SU-DHL-6 (cell line): ENCODE measurements at regions not wholly inside any gene's neighbourhood (a gene's known extent, or its start where the extent isn't known, plus 50 kb on each side); places are given as distances from the start of the nearest gene placed in this dataset.

Source experiments
- EZH2phosphoT487 ChIP-seq: fragments of 200-600 bp; sonication (generic), shearing (Covaris generic); conservative IDR thresholded peaks from 2 replicates; pipeline ENCODE4 v1.6.1; 2018; ENCODE audit warnings: mild to moderate bottlenecking, antibody characterized with exemption, low read length, moderate library complexity, mixed read lengths
- TF ChIP-seq, protein P1 (sequence below): fragments of 200-600 bp; sonication (generic); IDR thresholded peaks from one replicate; pipeline ENCODE4 v1.5.1; 2017; ENCODE audit warnings: antibody characterized with exemption, mild to moderate bottlenecking, low read length, moderate library complexity; ENCODE audit not compliant: insufficient read depth, poor library complexity, severe bottlenecking

DNA sequence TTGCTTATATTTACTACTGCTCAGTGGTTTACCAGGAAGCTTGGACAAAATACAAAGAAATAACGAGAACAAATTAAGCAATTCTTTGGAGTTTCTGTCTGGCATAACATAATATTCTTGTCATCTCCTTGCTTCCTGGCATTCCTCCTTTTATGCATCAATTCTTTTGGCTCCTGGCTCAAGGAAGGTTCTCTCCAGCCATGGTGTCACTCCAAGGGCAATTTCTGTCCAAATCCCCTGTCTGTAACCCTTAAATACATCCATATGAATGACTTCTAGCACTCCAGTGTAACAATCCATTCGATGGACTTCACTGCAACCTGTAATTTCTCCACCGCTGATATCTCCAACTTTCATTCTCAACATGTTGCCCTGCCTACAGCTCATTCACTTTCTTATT lies 617.7 kb upstream of the ANKRD30A start:
- TF ChIP-seq, protein P1, sequence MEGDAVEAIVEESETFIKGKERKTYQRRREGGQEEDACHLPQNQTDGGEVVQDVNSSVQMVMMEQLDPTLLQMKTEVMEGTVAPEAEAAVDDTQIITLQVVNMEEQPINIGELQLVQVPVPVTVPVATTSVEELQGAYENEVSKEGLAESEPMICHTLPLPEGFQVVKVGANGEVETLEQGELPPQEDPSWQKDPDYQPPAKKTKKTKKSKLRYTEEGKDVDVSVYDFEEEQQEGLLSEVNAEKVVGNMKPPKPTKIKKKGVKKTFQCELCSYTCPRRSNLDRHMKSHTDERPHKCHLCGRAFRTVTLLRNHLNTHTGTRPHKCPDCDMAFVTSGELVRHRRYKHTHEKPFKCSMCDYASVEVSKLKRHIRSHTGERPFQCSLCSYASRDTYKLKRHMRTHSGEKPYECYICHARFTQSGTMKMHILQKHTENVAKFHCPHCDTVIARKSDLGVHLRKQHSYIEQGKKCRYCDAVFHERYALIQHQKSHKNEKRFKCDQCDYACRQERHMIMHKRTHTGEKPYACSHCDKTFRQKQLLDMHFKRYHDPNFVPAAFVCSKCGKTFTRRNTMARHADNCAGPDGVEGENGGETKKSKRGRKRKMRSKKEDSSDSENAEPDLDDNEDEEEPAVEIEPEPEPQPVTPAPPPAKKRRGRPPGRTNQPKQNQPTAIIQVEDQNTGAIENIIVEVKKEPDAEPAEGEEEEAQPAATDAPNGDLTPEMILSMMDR: no peak
- no peak for TF ChIP-seq EZH2phosphoT487
